ENCODE measurements at regions not wholly inside any gene's neighbourhood (a gene's known extent, or its start where the extent isn't known, plus 50 kb on each side); places are given as distances from the start of the nearest gene placed in this dataset.

DNA sequence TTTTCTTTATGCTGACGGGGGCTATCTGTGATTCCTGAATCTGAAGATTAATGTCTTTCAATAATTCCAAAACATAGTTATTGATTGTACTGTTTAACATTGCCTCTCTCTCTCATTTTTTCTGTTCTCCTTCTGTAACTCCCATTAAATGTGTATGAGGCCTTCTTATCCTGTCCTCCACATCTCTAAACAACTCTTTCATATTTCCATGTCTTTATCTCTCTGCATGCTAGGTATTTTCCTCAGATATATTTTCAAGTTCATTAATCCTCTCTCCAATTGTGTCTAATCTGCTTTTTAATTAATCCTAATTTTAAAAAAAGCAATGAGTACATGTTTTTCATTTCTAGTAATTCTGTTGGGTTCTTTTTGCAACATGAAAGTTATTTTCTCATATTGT is 173.2 kb downstream of the TLE3 start:
- TF ChIP-seq FOXA1 (IDR thresholded peaks at IDR 0.05) (no peak), SP1 (IDR thresholded peaks at IDR 0.05) (no peak), BHLHE40 (IDR thresholded peaks at IDR 0.05; ENCODE audit: borderline replicate concordance) (no peak), ARNT (IDR thresholded peaks at IDR 0.05) (no peak), SUZ12 (IDR thresholded peaks at IDR 0.05) (no peak), LEF1 (IDR thresholded peaks at IDR 0.05; ENCODE audit: borderline replicate concordance) (no peak), FOXM1 (IDR thresholded peaks at IDR 0.05; ENCODE audit: borderline replicate concordance) (no peak), FOXK2 (IDR thresholded peaks at IDR 0.05) (no peak), ELF4 (IDR thresholded peaks at IDR 0.05) (no peak), CTBP1 (IDR thresholded peaks at IDR 0.05; ENCODE audit: borderline replicate concordance) (no peak), L3MBTL2 (conservative IDR thresholded peaks at IDR 0.05) (no peak), NFRKB (IDR thresholded peaks at IDR 0.05) (no peak)
- TF ChIP-seq, protein P1, sequence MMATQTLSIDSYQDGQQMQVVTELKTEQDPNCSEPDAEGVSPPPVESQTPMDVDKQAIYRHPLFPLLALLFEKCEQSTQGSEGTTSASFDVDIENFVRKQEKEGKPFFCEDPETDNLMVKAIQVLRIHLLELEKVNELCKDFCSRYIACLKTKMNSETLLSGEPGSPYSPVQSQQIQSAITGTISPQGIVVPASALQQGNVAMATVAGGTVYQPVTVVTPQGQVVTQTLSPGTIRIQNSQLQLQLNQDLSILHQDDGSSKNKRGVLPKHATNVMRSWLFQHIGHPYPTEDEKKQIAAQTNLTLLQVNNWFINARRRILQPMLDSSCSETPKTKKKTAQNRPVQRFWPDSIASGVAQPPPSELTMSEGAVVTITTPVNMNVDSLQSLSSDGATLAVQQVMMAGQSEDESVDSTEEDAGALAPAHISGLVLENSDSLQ (IDR thresholded peaks at IDR 0.05), result no peak

All from HEK293T (cell line).